ENCODE measurements at regions not wholly inside any gene's neighbourhood (a gene's known extent, or its start where the extent isn't known, plus 50 kb on each side); places are given as distances from the start of the nearest gene placed in this dataset.
A peak's percentile ranks its signal among the peaks of the same experiment; 100 is the strongest.

- DNase-seq (ENCODE audit: low read depth), result no peak
Measured at GRCh38 chr20:17819395-17820093, 119.8 kb downstream of the BANF2 start.

DNA sequence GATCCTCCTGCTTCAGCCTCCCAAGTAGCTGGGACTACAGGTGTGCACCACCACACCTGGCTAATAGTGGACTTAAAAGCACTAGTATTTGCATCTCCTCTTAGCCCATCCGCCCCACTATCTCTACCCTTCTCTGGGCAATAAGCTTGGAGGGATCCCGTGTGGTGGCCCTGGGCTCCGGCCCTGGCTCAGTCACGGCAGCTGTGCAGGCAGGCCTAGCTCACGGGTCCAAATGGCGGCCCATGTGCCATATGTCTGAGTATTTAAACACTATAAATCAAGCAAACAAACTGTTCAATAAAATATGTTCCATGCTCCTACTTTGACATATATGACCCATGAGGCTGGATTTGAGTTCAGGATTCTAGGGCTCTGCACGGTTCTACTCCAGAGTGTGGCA is 118.4 kb downstream of the BANF2 start:
- DNase-seq (ENCODE audit: low read depth), result no peak

DNA sequence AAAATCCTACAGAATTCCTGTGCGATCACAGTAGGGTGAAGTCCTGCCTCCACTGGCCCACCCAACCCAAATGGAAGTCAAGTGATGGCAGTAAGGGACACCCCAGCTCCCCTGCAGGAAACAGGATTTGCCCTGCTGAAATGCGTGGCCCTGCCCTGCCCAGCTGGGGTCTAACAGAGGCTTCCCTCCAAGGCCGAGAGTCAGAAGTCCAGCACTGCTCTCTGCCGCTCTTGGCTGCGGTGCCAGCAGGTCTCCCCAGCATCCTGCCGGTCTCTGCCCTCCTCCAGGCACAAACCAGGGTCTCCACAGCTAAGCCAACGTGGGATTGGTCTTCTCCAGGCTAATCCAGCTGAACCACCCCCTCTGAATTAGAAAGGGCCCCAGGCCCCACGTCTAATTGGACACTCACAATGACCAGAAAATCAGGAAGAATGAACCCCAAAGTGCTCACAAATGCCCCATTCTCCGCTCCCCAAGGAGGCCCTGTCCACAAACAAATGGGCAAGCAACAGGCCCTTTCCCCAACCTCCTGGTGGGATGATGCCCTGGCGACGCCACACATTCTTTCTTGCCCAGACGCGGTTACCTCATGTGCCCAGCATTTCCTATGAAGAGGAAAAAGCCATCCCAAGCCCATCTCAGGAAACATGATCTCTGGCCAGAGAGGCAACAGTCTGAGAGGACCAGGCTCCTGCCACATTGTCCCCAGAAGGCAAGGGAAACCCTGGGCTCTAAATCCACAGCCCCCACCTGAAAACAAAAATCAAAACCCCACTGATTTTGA is 117.2 kb downstream of the BANF2 start:
- DNase-seq (ENCODE audit: low read depth), result no peak

GRCh38 chr20:17811628-17811965 is 111.8 kb downstream of the BANF2 start:
- DNase-seq (ENCODE audit: low read depth), result no peak

GRCh38 chr20:17810847-17811627 is 111.3 kb downstream of the BANF2 start:
- DNase-seq (ENCODE audit: low read depth), result no peak

DNA sequence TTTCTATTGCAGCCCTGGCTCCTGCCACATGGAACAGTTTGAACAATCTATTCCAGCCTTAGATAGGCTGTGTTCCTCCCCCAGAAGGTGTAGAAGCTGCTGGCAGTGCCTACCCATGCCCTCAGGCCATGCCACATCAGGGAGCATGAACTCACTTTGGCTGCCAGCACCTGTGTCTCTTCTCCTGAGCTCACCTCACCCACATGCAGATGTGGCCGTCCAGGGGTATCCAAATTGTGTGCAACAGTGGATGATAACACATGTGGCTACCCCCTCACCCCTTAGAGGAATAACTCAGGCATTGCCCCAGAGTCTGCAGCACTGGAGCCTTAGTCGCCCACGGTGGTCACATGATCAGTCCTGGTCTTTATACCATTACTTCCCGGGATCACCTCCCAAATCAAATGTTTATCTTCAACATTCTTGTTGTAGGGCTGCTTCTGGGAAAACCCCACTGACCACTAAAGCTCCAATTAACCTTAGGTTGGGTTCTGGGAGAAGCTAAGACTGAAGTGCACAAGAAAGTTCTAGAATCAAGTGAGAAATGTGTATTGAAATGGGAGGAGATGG is 110.4 kb downstream of the BANF2 start:
- no peak for DNase-seq (ENCODE audit: low read depth)

DNA sequence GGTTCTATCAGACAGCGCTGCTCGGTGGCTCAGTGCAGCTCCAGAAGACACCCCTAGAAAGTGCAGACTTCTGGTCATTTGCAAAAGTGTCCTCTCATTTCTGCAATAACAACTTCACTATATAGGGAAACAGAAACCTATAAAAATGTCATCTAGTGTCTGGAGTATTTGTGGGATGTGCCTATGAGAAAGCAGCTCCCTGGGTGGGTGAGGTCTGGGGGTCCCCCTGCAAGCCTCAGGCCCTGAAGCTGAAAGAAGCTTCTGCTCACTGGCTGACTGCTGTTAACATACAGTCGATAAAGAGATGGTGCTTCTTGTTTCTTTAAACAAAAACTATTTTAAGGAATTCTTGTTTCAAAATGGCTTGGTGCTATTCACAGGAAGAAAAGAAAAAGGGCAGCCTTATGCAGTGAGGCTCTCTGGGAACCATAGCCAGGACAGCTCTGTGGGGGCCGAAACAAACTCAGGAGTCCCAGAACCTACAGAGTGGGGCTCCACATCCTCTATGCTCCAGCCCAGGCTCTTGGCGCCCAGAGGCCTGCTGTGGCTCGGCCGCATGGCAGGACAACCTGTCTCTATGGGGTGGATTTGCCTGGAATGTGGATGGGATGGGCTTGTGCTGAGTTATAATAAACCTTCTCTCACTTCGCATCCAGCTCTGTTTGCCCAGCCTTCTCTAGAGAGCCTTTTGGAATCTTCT is 109.7 kb downstream of the BANF2 start:
- no peak for DNase-seq (ENCODE audit: low read depth)

DNA sequence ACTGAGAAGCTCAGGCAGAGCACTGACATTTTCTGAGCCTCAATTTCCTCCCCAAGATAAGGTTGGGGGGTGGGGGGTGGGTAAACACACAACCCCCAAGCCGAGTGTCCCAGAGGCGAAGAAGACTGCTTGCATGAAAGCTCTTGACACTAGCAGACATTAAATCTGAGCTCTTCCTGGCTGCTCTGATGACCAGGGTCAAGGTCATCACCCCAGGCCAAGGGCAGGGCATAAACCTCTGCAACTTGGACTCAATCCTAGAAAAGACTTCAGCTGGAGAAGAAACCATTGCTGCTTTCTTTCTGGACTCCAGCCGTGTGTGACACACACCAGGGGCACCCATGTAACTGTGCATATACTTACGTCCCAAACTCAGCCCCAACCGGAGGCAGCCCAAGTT is 109.0 kb downstream of the BANF2 start:
- DNase-seq (ENCODE audit: low read depth), result no peak

DNA sequence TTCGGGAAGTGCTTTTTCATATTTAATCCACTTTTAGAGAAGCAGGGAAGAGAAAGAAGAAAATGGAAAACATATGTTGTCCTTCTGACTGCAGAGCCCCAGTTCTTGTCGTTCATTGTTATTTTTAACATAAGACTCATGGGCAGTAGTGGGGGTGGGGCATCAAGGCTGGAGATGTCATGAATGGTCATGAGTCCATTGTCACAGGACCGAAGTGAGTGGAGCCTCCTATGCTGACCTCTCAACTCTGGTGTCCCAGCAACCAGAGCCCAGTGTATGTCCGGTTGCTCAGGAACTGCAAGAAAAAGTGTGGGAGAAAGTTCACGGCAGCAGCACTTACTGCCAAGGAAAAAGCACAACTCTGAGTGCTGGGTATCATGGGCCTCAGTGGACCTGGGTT is 108.6 kb downstream of the BANF2 start:
- DNase-seq (ENCODE audit: low read depth), result peak; percentile 71

DNA sequence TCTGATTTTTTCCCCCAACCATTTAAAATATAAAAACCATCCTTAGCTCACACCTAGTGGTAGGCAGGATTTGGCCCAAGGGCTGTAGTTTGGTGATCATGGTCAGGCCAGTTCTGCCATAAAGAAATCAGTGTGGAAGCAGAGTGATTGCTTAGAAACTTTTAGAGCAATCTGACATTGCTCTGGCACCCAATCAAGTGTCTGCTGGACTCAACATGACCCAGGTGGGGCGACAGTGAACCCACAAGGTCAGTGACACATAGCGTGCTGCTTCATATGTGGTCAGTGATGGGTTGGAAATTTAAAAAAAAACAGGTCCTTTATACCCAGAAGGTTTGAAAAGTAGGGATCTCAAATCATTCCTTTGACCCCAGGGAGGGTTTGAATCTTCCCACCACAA is 107.9 kb downstream of the BANF2 start:
- DNase-seq (ENCODE audit: low read depth), result no peak

DNA sequence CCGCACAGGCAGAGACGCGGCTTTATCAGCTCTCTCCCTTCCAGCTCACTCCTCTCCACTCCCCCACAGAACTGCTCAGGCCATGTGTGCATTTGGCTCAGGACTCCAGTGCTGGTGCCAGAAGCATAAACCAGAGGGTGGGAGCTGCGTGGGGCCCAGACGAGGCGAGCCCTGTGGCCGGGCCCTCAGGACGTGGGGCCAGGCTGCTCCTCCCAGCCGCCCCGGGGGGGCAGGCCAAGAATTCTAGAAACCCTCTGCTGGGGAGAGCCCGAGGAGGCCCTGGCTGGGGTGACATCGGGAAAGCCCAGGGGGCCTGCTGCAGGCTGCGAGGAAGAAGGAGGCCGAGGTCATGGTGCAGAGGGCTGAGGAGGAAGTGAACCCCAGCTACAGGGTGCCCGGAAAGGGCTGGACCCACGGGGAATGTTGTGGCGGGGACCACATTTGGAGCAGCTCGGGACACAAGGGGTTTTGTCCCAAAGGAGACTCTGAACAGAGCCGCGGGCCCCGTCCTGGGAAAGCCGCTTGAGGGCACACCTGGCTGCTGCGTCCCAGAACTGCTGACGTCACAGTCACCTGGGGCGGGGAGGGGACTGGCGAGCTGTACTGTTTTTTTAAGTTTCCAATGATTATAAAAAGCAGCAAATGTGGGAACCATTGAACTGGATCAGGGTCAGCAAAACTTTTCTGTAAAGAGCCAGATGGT is 107.1 kb downstream of the BANF2 start:
- peak; percentile 90 for DNase-seq (ENCODE audit: low read depth)

DNA sequence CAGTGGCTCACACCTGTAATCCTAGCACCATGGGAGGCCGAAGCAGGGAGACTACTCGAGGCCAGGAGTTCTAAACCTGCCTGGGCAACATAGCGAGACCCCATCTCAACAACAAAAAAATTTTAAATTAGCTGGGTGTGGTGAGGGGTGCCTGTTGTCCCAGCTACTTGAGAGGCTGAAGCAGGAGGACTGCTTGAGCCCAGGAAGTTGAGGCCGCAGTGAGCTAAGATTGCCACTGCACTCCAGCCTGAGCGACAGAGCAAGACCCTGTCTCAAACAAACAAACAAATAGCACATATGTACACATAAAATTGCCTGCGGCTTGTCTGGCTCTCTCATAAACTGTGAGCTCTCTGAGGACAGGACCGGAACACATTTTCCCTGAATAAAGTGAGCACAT is 106.3 kb downstream of the BANF2 start:
- DNase-seq (ENCODE audit: low read depth), result no peak

DNA sequence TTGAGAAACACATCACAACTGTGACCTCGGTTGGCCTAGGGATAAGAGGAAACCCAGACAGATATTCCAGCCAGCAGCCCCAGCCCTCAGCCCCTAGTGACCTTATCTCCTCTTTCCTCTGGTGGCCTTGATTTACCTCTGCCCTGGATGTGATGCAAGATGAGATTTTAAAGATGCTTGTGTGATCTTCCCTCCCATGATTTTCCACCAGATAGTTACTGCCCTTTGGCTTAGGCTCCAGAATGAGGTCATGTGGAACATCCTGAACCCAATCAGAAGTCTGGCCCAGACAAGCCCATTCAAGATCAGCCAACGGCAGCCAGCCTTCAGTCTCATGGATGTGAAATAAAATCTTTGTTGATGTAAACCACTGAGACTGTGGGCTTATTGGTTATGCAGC is 104.0 kb downstream of the BANF2 start:
- no peak for DNase-seq (ENCODE audit: low read depth)

DNA sequence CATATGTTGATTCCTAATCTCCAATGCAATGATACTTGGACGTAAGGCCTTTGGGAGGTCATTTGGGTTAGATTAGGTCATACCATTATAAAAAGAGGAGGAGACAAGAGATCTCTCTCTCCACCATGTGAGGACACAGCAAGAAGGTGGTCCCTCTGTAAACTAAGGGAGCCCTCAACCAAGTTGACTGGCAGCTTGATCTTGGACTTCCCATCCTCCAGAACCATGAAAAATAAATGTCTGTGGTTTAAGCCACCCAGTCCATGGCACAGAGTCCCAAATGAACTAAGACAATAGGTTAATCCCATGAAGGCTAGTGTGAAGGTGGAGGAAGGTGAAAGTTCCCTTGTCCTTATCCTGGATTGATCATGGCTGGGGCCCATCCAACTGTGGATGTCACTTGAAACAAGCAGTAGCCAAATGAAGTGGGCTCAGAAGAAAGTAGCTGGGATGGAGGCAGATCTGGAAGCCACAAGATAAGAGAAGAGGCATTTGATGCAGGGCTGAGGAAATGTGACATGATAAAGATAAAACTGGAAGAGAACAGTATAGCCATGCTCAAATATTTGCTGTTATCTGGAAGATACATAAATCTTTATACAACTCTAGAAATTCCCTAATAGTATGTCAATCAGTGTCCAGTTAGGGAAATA is 99.9 kb downstream of the BANF2 start:
- DNase-seq (ENCODE audit: low read depth), result no peak

DNA sequence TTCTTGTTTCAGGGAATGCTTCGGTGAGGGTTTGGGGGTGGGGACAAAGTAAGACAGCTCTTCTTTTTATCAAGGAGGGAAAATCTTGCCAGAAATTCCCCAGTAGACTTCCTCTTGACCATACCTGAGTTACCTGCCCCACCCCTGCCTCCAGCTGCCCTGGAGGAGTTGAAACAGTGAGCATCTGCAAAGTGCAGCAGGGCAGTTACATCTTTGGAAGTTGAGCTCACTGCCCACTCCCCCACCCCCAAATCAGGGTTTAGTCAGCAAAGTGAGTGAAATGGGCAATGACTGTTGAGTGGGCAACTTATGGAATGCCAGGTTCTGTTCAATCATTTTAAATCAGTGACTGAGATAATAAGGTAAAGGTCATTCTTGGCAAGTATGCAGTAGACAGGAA is 98.8 kb downstream of the BANF2 start:
- DNase-seq (ENCODE audit: low read depth), result no peak

DNA sequence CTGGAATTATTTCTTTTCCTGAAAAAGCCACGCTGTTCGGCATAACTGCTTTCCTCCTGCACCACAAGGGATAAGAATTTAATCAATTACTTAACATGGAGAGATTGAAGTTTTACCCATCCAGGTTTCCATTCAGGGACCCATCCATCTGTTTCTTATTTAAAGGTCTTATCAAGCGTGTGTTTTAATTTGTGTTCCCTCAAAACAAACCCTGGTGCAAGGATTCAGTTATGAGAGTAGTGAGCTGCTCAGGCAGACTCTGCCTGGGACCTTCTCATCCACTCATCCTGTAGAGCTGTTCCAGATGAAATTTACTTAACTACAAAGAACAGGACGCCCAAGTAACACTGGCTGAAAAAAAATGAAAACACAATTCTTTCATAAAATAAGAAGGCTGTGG is 97.8 kb downstream of the BANF2 start:
- no peak for DNase-seq (ENCODE audit: low read depth)

DNA sequence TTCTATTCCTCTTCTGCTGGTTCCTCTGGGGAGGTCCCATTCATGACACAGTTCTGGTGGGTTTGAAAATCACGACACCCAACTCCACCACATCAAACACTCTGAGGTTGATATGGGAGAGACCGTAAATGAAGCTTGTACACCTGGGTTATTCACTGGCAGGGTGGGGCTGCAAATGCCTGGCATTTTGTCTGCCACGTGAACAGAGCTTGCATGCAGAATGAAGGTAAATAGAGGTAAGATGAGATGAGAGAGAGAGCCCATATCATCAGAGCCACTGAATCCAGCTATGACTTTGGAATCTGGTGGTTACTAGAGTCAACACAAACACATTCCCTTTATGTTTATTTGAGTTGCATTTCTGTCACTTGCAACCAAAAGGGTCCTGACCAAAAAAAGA is 97.4 kb downstream of the BANF2 start:
- no peak for DNase-seq (ENCODE audit: low read depth)

DNA sequence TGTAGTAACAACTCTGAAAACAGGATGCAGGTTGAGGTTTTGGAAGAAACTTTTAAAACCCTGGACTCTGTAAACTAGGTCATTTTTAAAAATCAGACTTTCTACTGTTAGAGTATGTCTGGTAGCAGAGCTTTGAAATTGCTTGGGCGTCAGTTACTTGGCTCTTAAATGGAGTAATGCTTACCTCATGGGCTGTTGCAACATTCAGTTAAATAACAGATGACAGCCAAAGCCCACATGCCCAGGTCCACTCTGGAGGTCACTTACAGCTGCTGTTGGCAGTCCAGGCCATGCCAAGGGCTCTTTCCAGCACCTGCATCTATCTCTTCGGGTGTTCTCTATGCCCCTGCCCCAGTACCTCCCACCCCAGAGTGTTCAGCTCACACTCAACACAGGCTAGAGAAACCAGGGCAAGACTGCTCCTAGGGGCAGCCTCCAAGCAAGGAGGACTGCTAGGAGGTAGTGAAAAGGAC is 96.4 kb downstream of the BANF2 start:
- DNase-seq (ENCODE audit: low read depth), result peak; percentile 34

DNA sequence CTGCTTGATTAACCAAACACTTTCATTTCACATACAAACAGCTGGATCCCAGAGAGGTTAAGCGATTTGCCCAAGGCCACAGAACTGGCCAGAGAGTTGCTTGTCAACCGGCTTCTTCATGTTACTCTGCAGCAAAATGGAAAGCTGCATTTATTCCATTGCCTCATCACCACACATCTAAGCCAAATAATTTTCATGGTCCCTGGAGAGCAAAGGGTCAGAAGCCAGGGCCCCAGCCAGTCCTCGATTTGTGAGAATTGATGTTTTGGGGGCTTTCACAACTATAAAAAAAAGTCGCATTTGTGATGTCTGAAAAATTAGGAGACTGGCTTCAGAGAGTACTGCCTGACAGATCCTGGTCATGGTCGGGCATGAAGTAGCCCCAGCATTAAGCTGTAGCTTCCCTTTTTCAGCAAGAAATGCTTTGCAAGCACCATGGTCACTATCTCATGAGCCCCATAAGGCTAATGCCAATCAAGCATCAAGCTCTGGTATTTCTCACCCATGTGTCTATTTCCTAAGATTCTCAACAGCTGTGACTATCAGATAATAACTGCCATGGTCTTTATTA is 95.8 kb downstream of the BANF2 start:
- DNase-seq (ENCODE audit: low read depth), result no peak

DNA sequence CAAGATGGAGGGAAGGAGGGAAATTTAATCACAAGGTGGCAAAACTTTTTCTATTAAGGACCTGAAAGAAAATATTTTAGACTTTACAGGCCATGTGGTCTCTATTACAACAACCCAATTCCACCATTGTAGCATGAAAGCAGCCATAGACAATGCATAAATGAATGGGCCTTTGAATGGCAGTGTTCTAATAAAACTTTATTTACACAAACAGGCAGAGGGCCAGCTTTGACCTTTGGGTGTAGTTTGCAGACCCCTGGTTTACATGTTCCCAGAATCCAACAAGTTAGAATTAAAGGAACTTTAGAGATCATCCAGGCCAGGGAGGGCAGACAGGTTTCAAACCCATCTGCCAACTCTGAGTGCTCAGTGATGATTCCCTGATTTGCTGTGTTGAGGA is 95.2 kb downstream of the BANF2 start:
- DNase-seq (ENCODE audit: low read depth), result no peak
